GM21360 (cell line): ENCODE measurements at regions not wholly inside any gene's neighbourhood (a gene's known extent, or its start where the extent isn't known, plus 50 kb on each side); places are given as distances from the start of the nearest gene placed in this dataset.
"Not testable (repeated sequence)": the region's sequence is repeated elsewhere in the genome, so short reads cannot be mapped to it uniquely, and the experiment has no call there.

Experiments used
- ATAC-seq: cut with Tn5 transposase; IDR thresholded peaks from one replicate; pipeline ENCODE4 v1.9.1; 2021; ENCODE audit warnings: mild to moderate bottlenecking, moderate library complexity; ENCODE audit not compliant: unreplicated experiment

- ATAC-seq, result no peak
Observed at GRCh38 chr14:85040046-85040685, 489.8 kb upstream of the FLRT2 start.

- no peak for ATAC-seq
Observed at GRCh38 chr14:85041618-85042017, 488.3 kb upstream of the FLRT2 start.

- ATAC-seq, result no peak
Observed at GRCh38 chr14:85042301-85042700, 487.6 kb upstream of the FLRT2 start.

GRCh38 chr14:85050180-85050579 is 479.8 kb upstream of the FLRT2 start:
- no peak for ATAC-seq

GRCh38 chr14:85052646-85053045 is 477.3 kb upstream of the FLRT2 start:
- ATAC-seq, result no peak

- no peak for ATAC-seq
Observed at GRCh38 chr14:85054178-85054577, 475.8 kb upstream of the FLRT2 start.

- ATAC-seq, result no peak
Observed at GRCh38 chr14:85056267-85056666, 473.7 kb upstream of the FLRT2 start.

GRCh38 chr14:85057221-85057620 is 472.7 kb upstream of the FLRT2 start:
- no peak for ATAC-seq

- ATAC-seq, result no peak
Observed at GRCh38 chr14:85058150-85058549, 471.8 kb upstream of the FLRT2 start.

- no peak for ATAC-seq
Observed at GRCh38 chr14:85060121-85060520, 469.8 kb upstream of the FLRT2 start.

GRCh38 chr14:85061256-85061655 is 468.7 kb upstream of the FLRT2 start:
- no peak for ATAC-seq

- ATAC-seq, result no peak
Observed at GRCh38 chr14:85063747-85064146, 466.2 kb upstream of the FLRT2 start.

- ATAC-seq, result no peak
Observed at GRCh38 chr14:85071447-85071846, 458.5 kb upstream of the FLRT2 start.

- ATAC-seq, result no peak
Observed at GRCh38 chr14:85074955-85075354, 455.0 kb upstream of the FLRT2 start.

GRCh38 chr14:85075694-85076476 is 454.1 kb upstream of the FLRT2 start:
- no peak for ATAC-seq

- not testable (repeated sequence) for ATAC-seq
Observed at GRCh38 chr14:85077716-85078115, 452.2 kb upstream of the FLRT2 start.

- no peak for ATAC-seq
Observed at GRCh38 chr14:85079842-85080730, 449.9 kb upstream of the FLRT2 start.

- ATAC-seq, result no peak
Observed at GRCh38 chr14:85084344-85084743, 445.6 kb upstream of the FLRT2 start.

GRCh38 chr14:85085981-85086380 is 444.0 kb upstream of the FLRT2 start:
- ATAC-seq, result no peak

- no peak for ATAC-seq
Observed at GRCh38 chr14:85087201-85087600, 442.7 kb upstream of the FLRT2 start.

- ATAC-seq, result no peak
Observed at GRCh38 chr14:85088192-85088591, 441.8 kb upstream of the FLRT2 start.

GRCh38 chr14:85090681-85091080 is 439.3 kb upstream of the FLRT2 start:
- no peak for ATAC-seq
